ENCODE measurements at regions not wholly inside any gene's neighbourhood (a gene's known extent, or its start where the extent isn't known, plus 50 kb on each side); places are given as distances from the start of the nearest gene placed in this dataset.

- TF ChIP-seq POLR2A (IDR thresholded peaks at IDR 0.05) (no peak), CTCF (IDR thresholded peaks at IDR 0.05) (no peak)
These were observed 51.0 kb upstream of the RAP2B start for GRCh38 chr3:153111016-153111415.
